A549 (cell line): ENCODE measurements at regions not wholly inside any gene's neighbourhood (a gene's known extent, or its start where the extent isn't known, plus 50 kb on each side); places are given as distances from the start of the nearest gene placed in this dataset.

Experiments used
- CTCF ChIP-seq: fragments of >200 bp; sonication (Bioruptor Twin); formaldehyde crosslinking; IDR thresholded peaks from 3 replicates; pipeline ENCODE4 v1.5.1; 2016
- POLR2A ChIP-seq: IDR thresholded peaks from 2 replicates; pipeline ENCODE4 v1.6.1; 2012; ENCODE audit warnings: mild to moderate bottlenecking, low read length

GRCh38 chr2:206379266-206379665 is 64.1 kb upstream of the ADAM23 start:
- TF ChIP-seq POLR2A (no peak), CTCF (no peak)
